Body of pancreas (tissue), 4 donors: ENCODE measurements at regions not wholly inside any gene's neighbourhood (a gene's known extent, or its start where the extent isn't known, plus 50 kb on each side); places are given as distances from the start of the nearest gene placed in this dataset.
"Not testable (repeated sequence)": the region's sequence is repeated elsewhere in the genome, so short reads cannot be mapped to it uniquely, and the experiment has no call there.

Experiments
- ATAC-seq: fragments of 150-250 bp; one replicate; pipeline ENCODE4 v1.9.1; 2016
- DNase-seq, 4 donors: peaks; one replicate each; pipeline ENCODE4 v3.0.0-alpha.2; 2019
- H3K27ac ChIP-seq, 4 donors: fragments of 200-600 bp; sonication (generic); 1 replicate in 3 of 4; 2 replicates in 1 of 4; pipeline versions ENCODE4 v1.5.1 to v1.6.1; 2016 to 2019; ENCODE audit warnings: mild to moderate bottlenecking in 1 of 4, mixed read lengths in 1 of 4, moderate library complexity in 1 of 4
- H3K27me3 ChIP-seq, 2 donors: fragments of 200-600 bp; sonication (generic); one replicate each; pipeline ENCODE4 v1.6.0; 2016; ENCODE audit warnings: mild to moderate bottlenecking in 1 of 2
- H3K36me3 ChIP-seq, 2 donors: fragments of 200-600 bp; sonication (generic); replicated peaks in 1 of 2; 2 replicates each; pipeline ENCODE4 v1.5.1; 2016; ENCODE audit warnings: low read depth in 2 of 2; ENCODE audit not compliant: insufficient read depth in 1 of 2
- H3K4me1 ChIP-seq: fragments of 200-600 bp; sonication (generic); one replicate; pipeline ENCODE4 v1.6.0; 2016
- H3K4me3 ChIP-seq, 2 donors: fragments of 200-600 bp; sonication (generic); 1 replicate in 1 of 2; 2 replicates in 1 of 2; pipeline ENCODE4 v1.5.1; 2016 to 2019
- H3K9me3 ChIP-seq, 3 donors: fragments of 200-600 bp; sonication (generic); 1 replicate in 2 of 3; 2 replicates in 1 of 3; pipeline ENCODE4 v1.5.1; 2016
- WGBS, 2 donors: methylation state at CpG; one replicate each; pipeline ENCODE4 v1.1.5; 2017; 5-methylcytosine and 5-hydroxymethylcytosine counted together
- intact Hi-C: fragments of 100-400 bp; cut with DNase I; formaldehyde crosslinking; loops from one replicate; pipeline ENCODE4 v1.15.1; 2023

DNA sequence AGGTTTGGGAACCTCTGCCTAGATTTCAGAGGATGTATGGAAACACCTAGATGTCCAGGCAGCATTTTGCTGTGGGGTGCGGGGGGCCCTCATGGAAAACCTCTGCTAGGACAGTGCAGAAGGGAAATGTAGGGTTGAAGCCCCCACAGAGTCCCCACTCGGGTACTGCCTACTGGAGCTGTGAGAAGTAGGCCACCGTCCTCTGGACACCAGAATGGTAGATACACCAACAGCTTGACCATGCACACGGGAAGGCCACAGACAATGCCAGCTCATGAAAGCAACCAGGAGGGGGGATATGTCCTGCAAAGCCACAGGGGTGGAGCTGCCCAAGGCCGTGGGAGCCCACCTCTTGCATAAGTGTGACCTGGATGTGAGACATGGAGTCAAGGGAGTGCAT is 1336.5 kb downstream of the SPATA31A7 start:
- ATAC-seq, H3K27ac ChIP-seq, intact Hi-C loops, H3K27me3 ChIP-seq, H3K4me1 ChIP-seq, H3K9me3 ChIP-seq, DNase-seq, H3K4me3 ChIP-seq, H3K36me3 ChIP-seq: not testable (repeated sequence)
- WGBS, 2 donors = 69% methylated on average over 4 of the region's 5 CpGs; no CpG with 5 or more reads in 1 of the 2 donors

DNA sequence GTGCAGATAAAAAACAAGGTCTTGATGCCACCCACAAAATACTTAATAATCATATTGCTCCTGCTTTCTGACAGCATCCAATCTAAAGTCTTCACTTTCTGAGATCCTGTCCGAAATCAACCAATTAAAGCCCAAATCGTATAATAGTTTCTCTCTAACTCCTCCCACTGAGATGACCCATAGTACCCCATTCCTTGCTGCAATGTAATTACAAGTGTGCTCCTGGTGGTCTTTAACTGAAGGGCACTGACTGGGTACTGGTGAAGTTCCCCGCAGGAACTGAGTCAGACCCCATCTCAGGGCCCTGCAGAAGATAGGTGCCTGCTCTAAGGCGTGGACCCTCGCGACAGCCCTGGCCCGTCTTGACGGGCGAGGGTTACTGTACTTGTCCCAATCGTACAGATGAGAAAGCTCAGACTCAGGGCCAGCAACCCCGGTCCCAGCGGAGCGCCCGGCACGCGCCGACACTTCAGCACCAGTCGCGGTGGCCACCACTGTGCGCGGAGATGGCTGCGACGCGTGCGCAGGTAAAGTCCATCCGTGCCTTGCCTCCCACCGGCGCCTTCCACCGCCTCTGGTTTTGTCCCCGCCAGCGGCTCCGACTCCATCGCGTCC is 1342.4 kb downstream of the SPATA31A7 start:
- DNase-seq, ATAC-seq, H3K27me3 ChIP-seq, H3K9me3 ChIP-seq, H3K4me3 ChIP-seq, H3K4me1 ChIP-seq, H3K36me3 ChIP-seq, intact Hi-C loops, H3K27ac ChIP-seq: not testable (repeated sequence)
- 5 to 18% methylated on average over 2 of the region's 34 CpGs for WGBS, 2 donors

DNA sequence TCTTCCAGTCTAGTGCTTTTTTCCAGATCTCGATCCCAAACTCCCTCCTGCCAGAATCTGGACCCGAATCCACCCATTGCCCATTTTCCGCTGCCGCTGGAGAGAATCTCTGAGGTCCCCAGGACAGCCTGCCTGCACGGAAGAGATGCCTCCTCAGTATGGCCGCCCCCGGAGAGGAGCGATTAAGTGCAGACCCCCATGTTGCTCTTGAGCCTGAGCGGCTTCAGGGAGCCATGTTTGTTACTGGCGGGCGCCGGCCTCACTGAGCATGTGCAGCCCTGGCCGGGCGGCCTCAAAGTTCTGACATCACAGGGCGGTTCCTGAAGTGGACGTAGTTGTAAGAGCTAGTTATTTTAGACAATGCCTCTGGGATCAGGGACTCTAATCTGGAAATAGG is 1342.9 kb downstream of the SPATA31A7 start:
- H3K9me3 ChIP-seq, H3K4me1 ChIP-seq, H3K4me3 ChIP-seq, H3K36me3 ChIP-seq, intact Hi-C loops, H3K27me3 ChIP-seq, H3K27ac ChIP-seq, ATAC-seq: not testable (repeated sequence)
- peak in 1 of 4 donors; percentile 55 for DNase-seq
- no CpG with 5 or more reads among the region's 16 CpGs for WGBS, 2 donors

DNA sequence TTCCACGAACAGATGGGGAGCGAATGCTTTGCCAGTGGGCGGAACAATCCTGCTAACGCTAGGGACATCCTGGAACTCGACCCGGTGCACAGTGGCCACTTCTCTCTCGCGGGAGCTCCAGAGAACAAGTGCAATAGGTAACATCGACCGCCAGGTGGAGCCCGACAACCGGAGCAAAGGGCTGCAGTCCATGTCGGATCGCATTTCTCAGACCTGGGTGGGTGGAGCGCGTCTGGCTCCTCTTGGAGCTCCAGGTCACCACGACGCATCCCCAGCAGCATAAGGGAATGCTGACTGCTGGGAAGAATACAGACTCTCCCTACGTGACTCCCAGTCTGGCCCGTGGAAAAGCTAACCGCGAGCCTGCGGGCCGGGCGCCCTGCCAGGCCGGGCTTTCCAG is 1360.7 kb downstream of the SPATA31A7 start:
- peak; percentile 75 for ATAC-seq
- H3K27ac ChIP-seq, intact Hi-C loops, H3K27me3 ChIP-seq, H3K4me3 ChIP-seq, H3K4me1 ChIP-seq, DNase-seq, H3K36me3 ChIP-seq, H3K9me3 ChIP-seq: not testable (repeated sequence)
- WGBS, 2 donors = no CpG with 5 or more reads among the region's 26 CpGs

GRCh38 chr9:62560603-62561002 is 1370.8 kb downstream of the SPATA31A7 start:
- H3K4me1 ChIP-seq, DNase-seq, H3K27ac ChIP-seq, ATAC-seq, intact Hi-C loops, H3K9me3 ChIP-seq, H3K36me3 ChIP-seq, H3K27me3 ChIP-seq, H3K4me3 ChIP-seq: not testable (repeated sequence)
- 38 to 64% methylated on average over 3 to 4 of the region's 8 CpGs for WGBS, 2 donors

DNA sequence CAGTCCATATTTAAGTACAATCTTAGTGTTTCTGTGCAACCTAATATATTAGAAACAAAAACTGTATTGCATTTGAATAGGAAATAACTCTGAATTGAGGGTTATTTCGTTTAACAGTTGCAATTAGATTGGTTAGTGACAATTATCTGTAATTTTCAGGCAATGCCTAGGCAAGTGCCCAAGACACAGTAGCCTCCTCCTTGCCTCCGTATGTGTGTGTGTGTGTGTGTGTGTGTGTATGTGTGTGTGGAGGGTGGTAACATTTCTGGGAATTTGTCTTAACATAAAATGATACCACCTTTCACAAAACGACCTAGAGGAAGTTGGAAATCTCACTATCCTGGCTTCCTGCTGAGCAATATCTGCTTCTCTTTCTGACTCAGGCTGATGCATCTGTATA is 1375.3 kb downstream of the SPATA31A7 start:
- H3K4me1 ChIP-seq = not testable (repeated sequence)

GRCh38 chr9:62566430-62566829 is 1376.6 kb downstream of the SPATA31A7 start:
- ATAC-seq, H3K9me3 ChIP-seq, H3K27me3 ChIP-seq, intact Hi-C loops, H3K27ac ChIP-seq, H3K36me3 ChIP-seq, H3K4me3 ChIP-seq, DNase-seq, H3K4me1 ChIP-seq: not testable (repeated sequence)
- no CpG with 5 or more reads among the region's 4 CpGs for WGBS, 2 donors

More for the DNA sequence above, 1375.3 kb downstream of the SPATA31A7 start:
- ATAC-seq, H3K36me3 ChIP-seq, DNase-seq, H3K27me3 ChIP-seq, H3K4me3 ChIP-seq, H3K27ac ChIP-seq, H3K9me3 ChIP-seq, intact Hi-C loops: not testable (repeated sequence)
- WGBS, 2 donors = 37 to 53% methylated on average over 1 to 2 of the region's 3 CpGs

DNA sequence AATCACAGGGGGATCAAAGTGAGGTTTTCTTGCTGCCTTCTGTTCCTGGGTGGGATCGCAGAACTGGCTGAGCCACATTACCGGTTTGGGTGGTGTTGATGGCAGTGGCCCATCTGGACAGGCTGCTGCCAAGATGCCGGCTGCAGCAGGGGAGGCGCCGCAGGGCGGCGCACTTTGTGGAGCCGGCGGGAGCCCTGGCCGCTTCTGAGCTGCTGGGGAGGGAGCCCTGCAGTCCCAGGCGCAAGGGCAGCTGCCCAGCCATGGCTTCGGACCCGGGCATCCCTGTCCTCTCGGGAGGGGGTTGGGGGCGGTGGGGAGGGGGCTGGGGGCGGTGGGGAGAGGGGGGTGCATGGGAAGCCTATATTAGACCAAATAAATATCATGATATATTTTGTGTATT is 1407.3 kb downstream of the SPATA31A7 start:
- H3K27ac ChIP-seq, ATAC-seq, H3K9me3 ChIP-seq, H3K4me1 ChIP-seq, H3K36me3 ChIP-seq, intact Hi-C loops, H3K4me3 ChIP-seq, H3K27me3 ChIP-seq, DNase-seq: not testable (repeated sequence)
- WGBS, 2 donors = 0 to 50% methylated on average over 1 of the region's 16 CpGs
